GM23338 (cell line): ENCODE measurements at regions not wholly inside any gene's neighbourhood (a gene's known extent, or its start where the extent isn't known, plus 50 kb on each side); places are given as distances from the start of the nearest gene placed in this dataset.

Experiments
- ATAC-seq: fragments of 200-7000 bp; cut with Tn5 transposase; 3 replicates; pipeline ENCODE4 v1.9.1; 2020
- DNase-seq: peaks from one replicate; pipeline ENCODE4 v3.0.0-alpha.2; 2015; ENCODE audit warnings: low spot score
- H2AFZ ChIP-seq: fragments of 200-600 bp; sonication (generic); 2 replicates; pipeline ENCODE4 v1.8.0; 2016; ENCODE audit warnings: antibody characterized with exemption, mild to moderate bottlenecking, moderate library complexity
- H3F3A ChIP-seq: fragments of 200-600 bp; sonication (generic); replicated peaks from 2 replicates; pipeline ENCODE4 v1.8.0; 2017; ENCODE audit warnings: antibody characterized with exemption, mixed run types, low read depth
- H3K27ac ChIP-seq: fragments of 200-600 bp; sonication (generic); 2 replicates; pipeline ENCODE4 v1.6.1; 2016; ENCODE audit warnings: low read depth
- H3K27me3 ChIP-seq: fragments of 200-600 bp; sonication (generic); 2 replicates; pipeline ENCODE4 v1.8.0; 2016; ENCODE audit warnings: mild to moderate bottlenecking, mixed run types, moderate library complexity; ENCODE audit not compliant: insufficient read depth
- H3K36me3 ChIP-seq: fragments of 200-600 bp; sonication (generic); 2 replicates; pipeline ENCODE4 v1.8.0; 2016; ENCODE audit warnings: mild to moderate bottlenecking; ENCODE audit not compliant: insufficient read depth
- H3K4me1 ChIP-seq: fragments of 200-600 bp; sonication (generic); 2 replicates; pipeline ENCODE4 v1.8.0; 2016; ENCODE audit warnings: mild to moderate bottlenecking, moderate library complexity; ENCODE audit not compliant: insufficient read depth
- H3K4me2 ChIP-seq: fragments of 200-600 bp; sonication (generic); 2 replicates; pipeline ENCODE4 v1.7.1; 2017; ENCODE audit warnings: mixed run types
- H3K4me3 ChIP-seq: fragments of 200-600 bp; sonication (generic); 2 replicates; pipeline ENCODE4 v1.6.1; 2016; ENCODE audit warnings: mixed run types
- H3K79me2 ChIP-seq: fragments of 200-600 bp; sonication (generic); replicated peaks from 2 replicates; pipeline ENCODE4 v1.8.0; 2017; ENCODE audit warnings: mild to moderate bottlenecking; ENCODE audit not compliant: insufficient read depth
- H3K9me2 ChIP-seq: fragments of 200-600 bp; sonication (generic); 2 replicates; pipeline ENCODE4 v1.8.0; 2017; ENCODE audit not compliant: insufficient read depth
- H4K20me1 ChIP-seq: fragments of 200-600 bp; sonication (generic); replicated peaks from 2 replicates; pipeline ENCODE4 v1.8.0; 2017; ENCODE audit warnings: mild to moderate bottlenecking; ENCODE audit not compliant: insufficient read depth
- H3K27ac Mint-ChIP-seq: 2 replicates; pipeline ENCODE4 v1.8.0; 2020; ENCODE audit warnings: inconsistent platforms, mild to moderate bottlenecking, moderate library complexity, mixed read lengths
- H3K27me3 Mint-ChIP-seq: 3 replicates; pipeline ENCODE4 v1.8.0; 2022; ENCODE audit warnings: low read depth, mild to moderate bottlenecking, moderate library complexity, mixed read lengths, inconsistent platforms; ENCODE audit not compliant: insufficient read depth, poor library complexity
- H3K36me3 Mint-ChIP-seq: 3 replicates; pipeline ENCODE4 v1.8.0; 2021; ENCODE audit warnings: low read depth, mild to moderate bottlenecking, inconsistent platforms, moderate library complexity, mixed read lengths
- H3K4me1 Mint-ChIP-seq: 3 replicates; pipeline ENCODE4 v1.8.0; 2020; ENCODE audit warnings: mild to moderate bottlenecking, inconsistent platforms, mixed read lengths
- H3K4me3 Mint-ChIP-seq: 3 replicates; pipeline ENCODE4 v1.8.0; 2021; ENCODE audit warnings: moderate library complexity, mild to moderate bottlenecking, inconsistent platforms, mixed read lengths
- H3K9me3 Mint-ChIP-seq: 3 replicates; pipeline ENCODE4 v1.8.0; 2020; ENCODE audit warnings: moderate library complexity, mild to moderate bottlenecking, inconsistent platforms, mixed read lengths
- CREB1 ChIP-seq: fragments of 250-450 bp; sonication (Bioruptor Pico); IDR thresholded peaks from 2 replicates; pipeline ENCODE4 v1.5.0; 2020; ENCODE audit warnings: low read depth, mild to moderate bottlenecking, moderate library complexity
- EZH2 ChIP-seq: fragments of 200-600 bp; sonication (generic); IDR thresholded peaks from one replicate; pipeline ENCODE4 v1.8.0; 2017; ENCODE audit warnings: antibody characterized with exemption, mild to moderate bottlenecking, low read depth; ENCODE audit not compliant: unreplicated experiment
- EZH2phosphoT487 ChIP-seq: fragments of 200-600 bp; sonication (generic); IDR thresholded peaks from one replicate; pipeline ENCODE4 v1.8.1; 2018; ENCODE audit warnings: antibody characterized with exemption; ENCODE audit not compliant: unreplicated experiment
- JUNB ChIP-seq: IDR thresholded peaks from one replicate; pipeline ENCODE4 v1.6.1; 2016; ENCODE audit warnings: antibody characterized with exemption; ENCODE audit not compliant: unreplicated experiment
- NANOG ChIP-seq: IDR thresholded peaks from 2 replicates; pipeline ENCODE4 v1.6.1; 2016; ENCODE audit warnings: antibody characterized with exemption, borderline replicate concordance
- POLR2AphosphoS5 ChIP-seq: IDR thresholded peaks from 2 replicates; pipeline ENCODE4 v1.6.1; 2016; ENCODE audit warnings: antibody characterized with exemption, low read depth
- STAT1 ChIP-seq: IDR thresholded peaks from one replicate; pipeline ENCODE4 v1.6.1; 2016; ENCODE audit warnings: antibody characterized with exemption; ENCODE audit not compliant: unreplicated experiment
- ZNF114 ChIP-seq: fragments of 250-450 bp; sonication (Bioruptor Pico); IDR thresholded peaks from 2 replicates; pipeline ENCODE4 v1.5.0; 2020; ENCODE audit warnings: mild to moderate bottlenecking, moderate library complexity
- ZNF331 ChIP-seq: fragments of 250-450 bp; sonication (Bioruptor Pico); IDR thresholded peaks from 2 replicates; pipeline ENCODE4 v1.5.0; 2020; ENCODE audit warnings: low read depth, mild to moderate bottlenecking, moderate library complexity
- TF ChIP-seq, protein P1 (sequence below): fragments of 250-450 bp; sonication (Bioruptor Pico); IDR thresholded peaks from 2 replicates; pipeline ENCODE4 v1.5.0; 2020; ENCODE audit warnings: mild to moderate bottlenecking, moderate library complexity
- TF ChIP-seq, protein P2 (sequence below): IDR thresholded peaks from 2 replicates; pipeline ENCODE4 v1.6.1; 2016; ENCODE audit warnings: antibody characterized with exemption
- TF ChIP-seq, protein P3 (sequence below): IDR thresholded peaks from one replicate; pipeline ENCODE4 v1.6.1; 2018; ENCODE audit warnings: antibody characterized with exemption; ENCODE audit not compliant: unreplicated experiment
- TF ChIP-seq, protein P4 (sequence below), 2 experiments: fragments of 200-600 bp in 1 of 2; sonication (generic) in 1 of 2; conservative IDR thresholded peaks; 2 replicates each; pipeline versions ENCODE4 v1.5.1 to v1.6.1; 2016 to 2017; ENCODE audit warnings: antibody characterized with exemption in 2 of 2, low read depth in 2 of 2, mild to moderate bottlenecking in 2 of 2, moderate library complexity in 1 of 2

DNA sequence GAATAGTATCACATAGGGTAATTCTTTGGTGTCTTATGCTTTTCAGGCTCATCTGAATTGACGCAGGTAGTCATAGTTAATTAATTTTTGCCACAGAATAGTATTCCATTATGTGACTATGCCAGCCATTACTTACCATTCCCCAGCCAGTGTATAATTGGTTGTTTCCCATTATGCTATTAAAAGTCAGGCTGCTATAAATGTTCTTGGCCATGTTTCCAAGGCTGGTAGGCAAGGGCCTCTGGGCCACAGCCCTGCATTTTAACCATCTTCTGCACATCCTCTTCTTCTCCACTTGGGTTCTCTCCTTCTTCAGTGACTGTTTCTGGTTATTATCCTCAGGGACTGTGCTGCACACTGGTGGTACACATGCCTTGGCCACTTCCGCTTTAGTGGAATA is 190.9 kb downstream of the ADAMTS15 start:
- Mint-ChIP-seq H3K27ac (no peak overlapping the region), H3K4me1 (peaks cover 11% of the 10 kb centered on the region; the same call in 2 of the 3 replicates), H3K9me3 (no peaks in the 10 kb centered on the region), H3K27me3 (peaks cover 5% of the 10 kb centered on the region), H3K4me3 (no peak overlapping the region), H3K36me3 (no peaks in the 10 kb centered on the region)
- Histone ChIP-seq H3K79me2 (no peaks in the 10 kb centered on the region), H3K4me1 (no peaks in the 10 kb centered on the region), H3K27ac (no peak overlapping the region), H3K36me3 (no peaks in the 10 kb centered on the region; the same call in 1 of the 2 replicates), H2AFZ (no peak overlapping the region), H3K9me2 (no peaks in the 10 kb centered on the region), H3K27me3 (no peaks in the 10 kb centered on the region), H3K4me2 (no peak overlapping the region), H3F3A (no peaks in the 10 kb centered on the region), H3K4me3 (no peak overlapping the region), H4K20me1 (no peaks in the 10 kb centered on the region)
- DNase-seq (no peak), ATAC-seq (no peak)
- TF ChIP-seq JUNB (no peak), ZNF331 (CRISPR knock-in tag) (no peak), STAT1 (no peak), EZH2 (no peak), ZNF114 (CRISPR knock-in tag) (no peak), NANOG (no peak), EZH2phosphoT487 (no peak), CREB1 (no peak), POLR2AphosphoS5 (no peak)
- TF ChIP-seq, protein P1, sequence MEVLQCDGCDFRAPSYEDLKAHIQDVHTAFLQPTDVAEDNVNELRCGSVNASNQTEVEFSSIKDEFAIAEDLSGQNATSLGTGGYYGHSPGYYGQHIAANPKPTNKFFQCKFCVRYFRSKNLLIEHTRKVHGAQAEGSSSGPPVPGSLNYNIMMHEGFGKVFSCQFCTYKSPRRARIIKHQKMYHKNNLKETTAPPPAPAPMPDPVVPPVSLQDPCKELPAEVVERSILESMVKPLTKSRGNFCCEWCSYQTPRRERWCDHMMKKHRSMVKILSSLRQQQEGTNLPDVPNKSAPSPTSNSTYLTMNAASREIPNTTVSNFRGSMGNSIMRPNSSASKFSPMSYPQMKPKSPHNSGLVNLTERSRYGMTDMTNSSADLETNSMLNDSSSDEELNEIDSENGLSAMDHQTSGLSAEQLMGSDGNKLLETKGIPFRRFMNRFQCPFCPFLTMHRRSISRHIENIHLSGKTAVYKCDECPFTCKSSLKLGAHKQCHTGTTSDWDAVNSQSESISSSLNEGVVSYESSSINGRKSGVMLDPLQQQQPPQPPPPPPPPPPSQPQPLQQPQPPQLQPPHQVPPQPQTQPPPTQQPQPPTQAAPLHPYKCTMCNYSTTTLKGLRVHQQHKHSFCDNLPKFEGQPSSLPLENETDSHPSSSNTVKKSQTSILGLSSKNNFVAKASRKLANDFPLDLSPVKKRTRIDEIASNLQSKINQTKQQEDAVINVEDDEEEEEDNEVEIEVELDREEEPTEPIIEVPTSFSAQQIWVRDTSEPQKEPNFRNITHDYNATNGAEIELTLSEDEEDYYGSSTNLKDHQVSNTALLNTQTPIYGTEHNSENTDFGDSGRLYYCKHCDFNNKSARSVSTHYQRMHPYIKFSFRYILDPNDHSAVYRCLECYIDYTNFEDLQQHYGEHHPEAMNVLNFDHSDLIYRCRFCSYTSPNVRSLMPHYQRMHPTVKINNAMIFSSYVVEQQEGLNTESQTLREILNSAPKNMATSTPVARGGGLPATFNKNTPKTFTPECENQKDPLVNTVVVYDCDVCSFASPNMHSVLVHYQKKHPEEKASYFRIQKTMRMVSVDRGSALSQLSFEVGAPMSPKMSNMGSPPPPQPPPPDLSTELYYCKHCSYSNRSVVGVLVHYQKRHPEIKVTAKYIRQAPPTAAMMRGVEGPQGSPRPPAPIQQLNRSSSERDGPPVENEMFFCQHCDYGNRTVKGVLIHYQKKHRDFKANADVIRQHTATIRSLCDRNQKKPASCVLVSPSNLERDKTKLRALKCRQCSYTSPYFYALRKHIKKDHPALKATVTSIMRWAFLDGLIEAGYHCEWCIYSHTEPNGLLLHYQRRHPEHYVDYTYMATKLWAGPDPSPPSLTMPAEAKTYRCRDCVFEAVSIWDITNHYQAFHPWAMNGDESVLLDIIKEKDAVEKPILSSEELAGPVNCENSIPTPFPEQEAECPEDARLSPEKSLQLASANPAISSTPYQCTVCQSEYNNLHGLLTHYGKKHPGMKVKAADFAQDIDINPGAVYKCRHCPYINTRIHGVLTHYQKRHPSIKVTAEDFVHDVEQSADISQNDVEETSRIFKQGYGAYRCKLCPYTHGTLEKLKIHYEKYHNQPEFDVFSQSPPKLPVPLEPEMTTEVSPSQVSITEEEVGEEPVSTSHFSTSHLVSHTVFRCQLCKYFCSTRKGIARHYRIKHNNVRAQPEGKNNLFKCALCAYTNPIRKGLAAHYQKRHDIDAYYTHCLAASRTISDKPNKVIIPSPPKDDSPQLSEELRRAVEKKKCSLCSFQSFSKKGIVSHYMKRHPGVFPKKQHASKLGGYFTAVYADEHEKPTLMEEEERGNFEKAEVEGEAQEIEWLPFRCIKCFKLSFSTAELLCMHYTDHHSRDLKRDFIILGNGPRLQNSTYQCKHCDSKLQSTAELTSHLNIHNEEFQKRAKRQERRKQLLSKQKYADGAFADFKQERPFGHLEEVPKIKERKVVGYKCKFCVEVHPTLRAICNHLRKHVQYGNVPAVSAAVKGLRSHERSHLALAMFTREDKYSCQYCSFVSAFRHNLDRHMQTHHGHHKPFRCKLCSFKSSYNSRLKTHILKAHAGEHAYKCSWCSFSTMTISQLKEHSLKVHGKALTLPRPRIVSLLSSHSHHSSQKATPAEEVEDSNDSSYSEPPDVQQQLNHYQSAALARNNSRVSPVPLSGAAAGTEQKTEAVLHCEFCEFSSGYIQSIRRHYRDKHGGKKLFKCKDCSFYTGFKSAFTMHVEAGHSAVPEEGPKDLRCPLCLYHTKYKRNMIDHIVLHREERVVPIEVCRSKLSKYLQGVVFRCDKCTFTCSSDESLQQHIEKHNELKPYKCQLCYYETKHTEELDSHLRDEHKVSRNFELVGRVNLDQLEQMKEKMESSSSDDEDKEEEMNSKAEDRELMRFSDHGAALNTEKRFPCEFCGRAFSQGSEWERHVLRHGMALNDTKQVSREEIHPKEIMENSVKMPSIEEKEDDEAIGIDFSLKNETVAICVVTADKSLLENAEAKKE (CRISPR knock-in tag) = no peak
- TF ChIP-seq, protein P2, sequence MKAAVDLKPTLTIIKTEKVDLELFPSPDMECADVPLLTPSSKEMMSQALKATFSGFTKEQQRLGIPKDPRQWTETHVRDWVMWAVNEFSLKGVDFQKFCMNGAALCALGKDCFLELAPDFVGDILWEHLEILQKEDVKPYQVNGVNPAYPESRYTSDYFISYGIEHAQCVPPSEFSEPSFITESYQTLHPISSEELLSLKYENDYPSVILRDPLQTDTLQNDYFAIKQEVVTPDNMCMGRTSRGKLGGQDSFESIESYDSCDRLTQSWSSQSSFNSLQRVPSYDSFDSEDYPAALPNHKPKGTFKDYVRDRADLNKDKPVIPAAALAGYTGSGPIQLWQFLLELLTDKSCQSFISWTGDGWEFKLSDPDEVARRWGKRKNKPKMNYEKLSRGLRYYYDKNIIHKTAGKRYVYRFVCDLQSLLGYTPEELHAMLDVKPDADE = no peak
- TF ChIP-seq, protein P3, sequence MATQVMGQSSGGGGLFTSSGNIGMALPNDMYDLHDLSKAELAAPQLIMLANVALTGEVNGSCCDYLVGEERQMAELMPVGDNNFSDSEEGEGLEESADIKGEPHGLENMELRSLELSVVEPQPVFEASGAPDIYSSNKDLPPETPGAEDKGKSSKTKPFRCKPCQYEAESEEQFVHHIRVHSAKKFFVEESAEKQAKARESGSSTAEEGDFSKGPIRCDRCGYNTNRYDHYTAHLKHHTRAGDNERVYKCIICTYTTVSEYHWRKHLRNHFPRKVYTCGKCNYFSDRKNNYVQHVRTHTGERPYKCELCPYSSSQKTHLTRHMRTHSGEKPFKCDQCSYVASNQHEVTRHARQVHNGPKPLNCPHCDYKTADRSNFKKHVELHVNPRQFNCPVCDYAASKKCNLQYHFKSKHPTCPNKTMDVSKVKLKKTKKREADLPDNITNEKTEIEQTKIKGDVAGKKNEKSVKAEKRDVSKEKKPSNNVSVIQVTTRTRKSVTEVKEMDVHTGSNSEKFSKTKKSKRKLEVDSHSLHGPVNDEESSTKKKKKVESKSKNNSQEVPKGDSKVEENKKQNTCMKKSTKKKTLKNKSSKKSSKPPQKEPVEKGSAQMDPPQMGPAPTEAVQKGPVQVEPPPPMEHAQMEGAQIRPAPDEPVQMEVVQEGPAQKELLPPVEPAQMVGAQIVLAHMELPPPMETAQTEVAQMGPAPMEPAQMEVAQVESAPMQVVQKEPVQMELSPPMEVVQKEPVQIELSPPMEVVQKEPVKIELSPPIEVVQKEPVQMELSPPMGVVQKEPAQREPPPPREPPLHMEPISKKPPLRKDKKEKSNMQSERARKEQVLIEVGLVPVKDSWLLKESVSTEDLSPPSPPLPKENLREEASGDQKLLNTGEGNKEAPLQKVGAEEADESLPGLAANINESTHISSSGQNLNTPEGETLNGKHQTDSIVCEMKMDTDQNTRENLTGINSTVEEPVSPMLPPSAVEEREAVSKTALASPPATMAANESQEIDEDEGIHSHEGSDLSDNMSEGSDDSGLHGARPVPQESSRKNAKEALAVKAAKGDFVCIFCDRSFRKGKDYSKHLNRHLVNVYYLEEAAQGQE = no peak
- TF ChIP-seq, protein P4, sequence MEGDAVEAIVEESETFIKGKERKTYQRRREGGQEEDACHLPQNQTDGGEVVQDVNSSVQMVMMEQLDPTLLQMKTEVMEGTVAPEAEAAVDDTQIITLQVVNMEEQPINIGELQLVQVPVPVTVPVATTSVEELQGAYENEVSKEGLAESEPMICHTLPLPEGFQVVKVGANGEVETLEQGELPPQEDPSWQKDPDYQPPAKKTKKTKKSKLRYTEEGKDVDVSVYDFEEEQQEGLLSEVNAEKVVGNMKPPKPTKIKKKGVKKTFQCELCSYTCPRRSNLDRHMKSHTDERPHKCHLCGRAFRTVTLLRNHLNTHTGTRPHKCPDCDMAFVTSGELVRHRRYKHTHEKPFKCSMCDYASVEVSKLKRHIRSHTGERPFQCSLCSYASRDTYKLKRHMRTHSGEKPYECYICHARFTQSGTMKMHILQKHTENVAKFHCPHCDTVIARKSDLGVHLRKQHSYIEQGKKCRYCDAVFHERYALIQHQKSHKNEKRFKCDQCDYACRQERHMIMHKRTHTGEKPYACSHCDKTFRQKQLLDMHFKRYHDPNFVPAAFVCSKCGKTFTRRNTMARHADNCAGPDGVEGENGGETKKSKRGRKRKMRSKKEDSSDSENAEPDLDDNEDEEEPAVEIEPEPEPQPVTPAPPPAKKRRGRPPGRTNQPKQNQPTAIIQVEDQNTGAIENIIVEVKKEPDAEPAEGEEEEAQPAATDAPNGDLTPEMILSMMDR (conservative IDR thresholded peaks at IDR 0.05; ENCODE audit: low read depth in 2 of 2) = no peak
